Heart right ventricle (tissue), 16 donors: ENCODE measurements at regions not wholly inside any gene's neighbourhood (a gene's known extent, or its start where the extent isn't known, plus 50 kb on each side); places are given as distances from the start of the nearest gene placed in this dataset.

Source experiments
- ATAC-seq, 8 donors: fragments of 200-7000 bp; cut with Tn5 transposase; one replicate each; pipeline ENCODE4 v1.9.1; 2020; ENCODE audit warnings: mild to moderate bottlenecking in 8 of 8, moderate library complexity in 8 of 8, moderate number of reproducible peaks in 1 of 8
- DNase-seq, 2 donors: peaks; one replicate each; pipeline ENCODE4 v3.0.0-alpha.2; 2020
- H3K27ac ChIP-seq, 10 donors: fragments of 200-600 bp; sonication (generic) in 2 of 10; one replicate each; pipeline versions ENCODE4 v1.5.0 to v1.8.0; 2020 to 2022; ENCODE audit warnings: mild to moderate bottlenecking in 3 of 10
- H3K27me3 ChIP-seq, 7 donors: fragments of 200-600 bp; one replicate each; pipeline ENCODE4 v1.8.0; 2021 to 2022; ENCODE audit warnings: mild to moderate bottlenecking in 2 of 7
- H3K36me3 ChIP-seq, 9 donors: fragments of 200-600 bp; sonication (generic) in 1 of 9; one replicate each; pipeline versions ENCODE4 v1.5.0 to v1.8.0; 2020 to 2022; ENCODE audit warnings: mild to moderate bottlenecking in 2 of 9
- H3K4me1 ChIP-seq, 9 donors: fragments of 200-600 bp; sonication (generic) in 1 of 9; one replicate each; pipeline versions ENCODE4 v1.5.0 to v1.8.0; 2020 to 2022; ENCODE audit warnings: mild to moderate bottlenecking in 4 of 9
- H3K4me3 ChIP-seq, 10 donors: fragments of 200-600 bp; sonication (generic) in 2 of 10; one replicate each; pipeline versions ENCODE4 v1.5.0 to v1.8.0; 2020 to 2022; ENCODE audit warnings: mild to moderate bottlenecking in 7 of 10, moderate library complexity in 2 of 10
- H3K9me3 ChIP-seq, 11 donors: fragments of 200-600 bp in 10 of 11; sonication (generic) in 2 of 11; one replicate each; pipeline versions ENCODE4 v1.5.0 to v1.8.0; 2013 to 2022; ENCODE audit warnings: mild to moderate bottlenecking in 2 of 11, control low read depth in 1 of 11, moderate library complexity in 1 of 11
- CTCF ChIP-seq, 9 donors: fragments of 200-600 bp; sonication (generic) in 2 of 9; IDR thresholded peaks; one replicate each; pipeline versions ENCODE4 v1.5.0 to v1.8.0; 2021 to 2022; ENCODE audit warnings: antibody characterized with exemption in 9 of 9, mild to moderate bottlenecking in 5 of 9, moderate library complexity in 1 of 9
- WGBS, 2 donors: extraction: QIAGEN DNeasy Blood & Tissue Kit; methylation state at CpG; one replicate each; pipeline ENCODE4 v1.1.7; 2013; ENCODE audit warnings: inconsistent platforms in 1 of 2; 5-methylcytosine and 5-hydroxymethylcytosine counted together
- intact Hi-C, 10 donors: fragments of 100-400 bp; cut with DNase I; formaldehyde crosslinking; loops; one replicate each; pipeline versions ENCODE4 v1.11.1 to v1.14.2; 2022
- donor health status: Arrhythmogenic right ventricular cardiomyopathy.
- donor health status: ischemic (EF 13 %, LVEDD 7.1; RV severe dilation, severe dysfunction).
- donor health status: healthy with polysubstance abuse.
- donor health status: DM: no; HTN: yes; CAD: no.
- donor health status: DM: no; HTN: no; CAD: no.
- donor health status: ischemic (EF 25% LVEDD 6.9; RV normal size, moderate dysfunction).
- donor health status: ischemic (EF 25% LVEDD 5.7; RV mildly dilated, moderate dysfunction).
- donor health status: healthy.
- donor health status: DM: yes; HTN: yes; CAD: no.
- donor health status: Ischemic cardiomyopathy.
- donor health status: ischemic (EF 35%, LVEDD 5.7; RV mildly dilated, moderate dysfunction).
- donor health status: nonischemic (EF 11% LVEDD 7.7; RV severe dilation, severe dysfunction).
- donor health status: DM: yes; HTN: yes; CAD: no.
- donor health status: PGD.
- donor health status: ischemic (EF 29% LVEDD 5.4; RV normal size, mild dysfunction).
- donor health status: nonischemic (EF 23%, LVEDD 6.1; RV moderate dilation, normal function).

- DNase-seq (no peak), ATAC-seq (no peak)
- Histone ChIP-seq H3K27ac (no peak overlapping the region), H3K4me1 (no peaks in the 10 kb centered on the region), H3K4me3 (no peak overlapping the region), H3K27me3 (peaks cover 0 to 5% (median 0%) of the 10 kb centered on the region in 7 donors), H3K36me3 (no peaks in the 10 kb centered on the region), H3K9me3 (no peaks in the 10 kb centered on the region)
- intact Hi-C loops, result no loop called here
- WGBS, 2 donors, result 81 to 82% methylated on average over 1 of the region's 1 CpG
- no peak for TF ChIP-seq CTCF (IDR thresholded peaks at IDR 0.05)
Observed at GRCh38 chr6:85124472-85125354, 325.2 kb upstream of the NT5E start.

- DNase-seq (no peak), ATAC-seq (no peak)
- no peak overlapping the region for H3K4me3 ChIP-seq
- no peaks in the 10 kb centered on the region for H3K4me1 ChIP-seq
- intact Hi-C loops, result no loop called here
- 65 to 77% methylated on average over 1 of the region's 1 CpG for WGBS, 2 donors
- no peaks in the 10 kb centered on the region for H3K36me3 ChIP-seq
- TF ChIP-seq CTCF (IDR thresholded peaks at IDR 0.05), result no peak
- H3K27me3 ChIP-seq, result no peaks in the 10 kb centered on the region
- H3K27ac ChIP-seq, result no peak overlapping the region
- no peaks in the 10 kb centered on the region for H3K9me3 ChIP-seq
Observed at GRCh38 chr6:85121158-85121557, 328.7 kb upstream of the NT5E start.

GRCh38 chr6:85118652-85119235 lies 331.1 kb upstream of the NT5E start:
- 83 to 87% methylated on average over 8 of the region's 8 CpGs for WGBS, 2 donors
- no peaks in the 10 kb centered on the region for H3K9me3 ChIP-seq
- no peaks in the 10 kb centered on the region for H3K27me3 ChIP-seq
- no peak for DNase-seq
- no peaks in the 10 kb centered on the region for H3K4me1 ChIP-seq
- no peaks in the 10 kb centered on the region for H3K36me3 ChIP-seq
- ATAC-seq, result no peak
- no peak overlapping the region for H3K4me3 ChIP-seq
- intact Hi-C loops, result no loop called here
- TF ChIP-seq CTCF (IDR thresholded peaks at IDR 0.05), result no peak
- H3K27ac ChIP-seq, result no peak overlapping the region

GRCh38 chr6:85118233-85118632 lies 331.6 kb upstream of the NT5E start:
- ATAC-seq (no peak), DNase-seq (no peak)
- WGBS, 2 donors, result 80 to 89% methylated on average over 5 of the region's 5 CpGs
- Histone ChIP-seq H3K9me3 (no peaks in the 10 kb centered on the region), H3K4me3 (no peak overlapping the region), H3K36me3 (no peaks in the 10 kb centered on the region), H3K4me1 (no peaks in the 10 kb centered on the region), H3K27me3 (no peaks in the 10 kb centered on the region), H3K27ac (no peak overlapping the region)
- no peak for TF ChIP-seq CTCF (IDR thresholded peaks at IDR 0.05)
- intact Hi-C loops, result no loop called here
